Thyroid gland (tissue), 4 donors: ENCODE measurements at regions not wholly inside any gene's neighbourhood (a gene's known extent, or its start where the extent isn't known, plus 50 kb on each side); places are given as distances from the start of the nearest gene placed in this dataset.

Experiments
- DNase-seq, 2 donors: peaks; one replicate each; pipeline ENCODE4 v3.0.0-alpha.2; 2019
- H3K27ac ChIP-seq, 3 donors: fragments of 200-600 bp; sonication (generic); 1 replicate in 2 of 3; 2 replicates in 1 of 3; pipeline ENCODE4 v1.5.1; 2016 to 2019; ENCODE audit warnings: mild to moderate bottlenecking in 1 of 3, moderate library complexity in 1 of 3
- H3K27me3 ChIP-seq: fragments of 200-600 bp; sonication (generic); one replicate; pipeline ENCODE4 v1.5.1; 2019
- H3K36me3 ChIP-seq, 2 donors: fragments of 200-600 bp; sonication (generic); one replicate each; pipeline ENCODE4 v1.5.1; 2016 to 2019
- H3K4me1 ChIP-seq, 2 donors: fragments of 200-600 bp; sonication (generic); one replicate each; pipeline ENCODE4 v1.5.1; 2017 to 2019
- H3K4me3 ChIP-seq, 3 donors: fragments of 200-600 bp; sonication (generic); replicated peaks in 1 of 3; 1 replicate in 2 of 3; 2 replicates in 1 of 3; pipeline ENCODE4 v1.5.1; 2016; ENCODE audit warnings: mild to moderate bottlenecking in 1 of 3
- H3K9me3 ChIP-seq: fragments of 200-600 bp; sonication (generic); one replicate; pipeline ENCODE4 v1.5.1; 2017
- POLR2A ChIP-seq, 2 donors: fragments of 450-650 bp; IDR thresholded peaks; one replicate each; pipeline ENCODE4 v1.6.1; 2017; ENCODE audit warnings: antibody characterized with exemption in 2 of 2, mild to moderate bottlenecking in 2 of 2, moderate library complexity in 1 of 2
- WGBS, 2 donors: methylation state at CpG; one replicate each; pipeline ENCODE4 v1.1.5; 2017; 5-methylcytosine and 5-hydroxymethylcytosine counted together
- intact Hi-C: fragments of 100-400 bp; cut with DNase I; formaldehyde crosslinking; loops from one replicate; pipeline ENCODE4 v1.15.1; 2023
- TF ChIP-seq, protein P1 (sequence below), 6 experiments: fragments of 200-600 bp in 3 of 6; fragments of 450-650 bp in 3 of 6; sonication (generic) in 3 of 6; IDR thresholded peaks; one replicate each; pipeline ENCODE4 v1.5.1; 2016 to 2019; ENCODE audit warnings: antibody characterized with exemption in 6 of 6, mild to moderate bottlenecking in 2 of 6, inconsistent platforms in 1 of 6, moderate library complexity in 1 of 6

DNA sequence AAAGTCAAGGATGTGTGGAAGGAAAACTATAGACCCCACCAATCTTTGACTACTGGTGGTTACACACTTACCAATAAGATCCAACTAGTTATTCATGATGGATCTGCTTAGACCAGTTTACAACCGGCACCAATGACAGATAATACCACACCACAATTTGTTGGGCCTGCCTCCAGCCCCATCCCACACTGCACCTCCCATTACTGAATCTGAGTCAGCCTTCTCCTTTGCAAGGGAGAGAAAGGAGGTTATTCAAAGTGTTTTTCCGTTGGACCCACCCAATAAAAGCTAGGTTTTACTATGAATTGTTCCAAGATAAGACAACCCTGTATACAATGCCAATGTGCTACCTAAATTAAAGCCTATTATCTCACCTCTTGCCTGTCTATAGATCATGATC lies 453.5 kb downstream of the MTRR start:
- WGBS, 2 donors: 80 to 86% methylated on average over 2 of the region's 2 CpGs
- DNase-seq: no peak
- no peaks in the 10 kb centered on the region for H3K9me3 ChIP-seq
- no peak overlapping the region for H3K27ac ChIP-seq
- no peak for TF ChIP-seq POLR2A (IDR thresholded peaks at IDR 0.05)
- TF ChIP-seq, protein P1, sequence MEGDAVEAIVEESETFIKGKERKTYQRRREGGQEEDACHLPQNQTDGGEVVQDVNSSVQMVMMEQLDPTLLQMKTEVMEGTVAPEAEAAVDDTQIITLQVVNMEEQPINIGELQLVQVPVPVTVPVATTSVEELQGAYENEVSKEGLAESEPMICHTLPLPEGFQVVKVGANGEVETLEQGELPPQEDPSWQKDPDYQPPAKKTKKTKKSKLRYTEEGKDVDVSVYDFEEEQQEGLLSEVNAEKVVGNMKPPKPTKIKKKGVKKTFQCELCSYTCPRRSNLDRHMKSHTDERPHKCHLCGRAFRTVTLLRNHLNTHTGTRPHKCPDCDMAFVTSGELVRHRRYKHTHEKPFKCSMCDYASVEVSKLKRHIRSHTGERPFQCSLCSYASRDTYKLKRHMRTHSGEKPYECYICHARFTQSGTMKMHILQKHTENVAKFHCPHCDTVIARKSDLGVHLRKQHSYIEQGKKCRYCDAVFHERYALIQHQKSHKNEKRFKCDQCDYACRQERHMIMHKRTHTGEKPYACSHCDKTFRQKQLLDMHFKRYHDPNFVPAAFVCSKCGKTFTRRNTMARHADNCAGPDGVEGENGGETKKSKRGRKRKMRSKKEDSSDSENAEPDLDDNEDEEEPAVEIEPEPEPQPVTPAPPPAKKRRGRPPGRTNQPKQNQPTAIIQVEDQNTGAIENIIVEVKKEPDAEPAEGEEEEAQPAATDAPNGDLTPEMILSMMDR (IDR thresholded peaks at IDR 0.05): no peak
- no peaks in the 10 kb centered on the region for H3K4me1 ChIP-seq
- intact Hi-C loops: no loop called here
- no peaks in the 10 kb centered on the region for H3K27me3 ChIP-seq
- no peaks in the 10 kb centered on the region for H3K36me3 ChIP-seq
- no peak overlapping the region for H3K4me3 ChIP-seq

DNA sequence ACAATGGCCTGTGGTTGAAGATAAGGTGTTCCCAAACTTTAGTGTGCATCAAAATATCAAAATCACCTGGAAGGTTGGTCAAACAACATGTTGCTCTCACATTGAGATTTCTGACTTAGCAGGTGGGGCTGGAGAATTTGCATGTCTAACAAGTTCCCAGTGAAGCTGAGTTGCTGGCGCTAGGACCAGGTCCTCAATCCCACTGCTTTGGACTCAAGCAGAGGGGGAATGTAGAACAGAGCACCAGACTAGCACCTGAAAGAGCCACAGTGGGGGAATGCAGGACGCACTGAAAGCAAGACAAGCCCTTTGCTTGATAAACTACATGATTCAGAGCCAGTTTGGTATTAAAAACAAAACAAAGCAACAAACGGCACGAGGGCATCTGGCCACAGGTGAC lies 458.1 kb downstream of the MTRR start:
- Histone ChIP-seq H3K4me1 (no peaks in the 10 kb centered on the region), H3K27ac (no peak overlapping the region), H3K9me3 (no peaks in the 10 kb centered on the region), H3K36me3 (no peaks in the 10 kb centered on the region), H3K27me3 (no peaks in the 10 kb centered on the region), H3K4me3 (no peak overlapping the region)
- DNase-seq: no peak
- intact Hi-C loops: no loop called here
- TF ChIP-seq, protein P1 (IDR thresholded peaks at IDR 0.05): no peak
- no peak for TF ChIP-seq POLR2A (IDR thresholded peaks at IDR 0.05)
- WGBS, 2 donors: 68 to 72% methylated on average over 4 of the region's 4 CpGs

DNA sequence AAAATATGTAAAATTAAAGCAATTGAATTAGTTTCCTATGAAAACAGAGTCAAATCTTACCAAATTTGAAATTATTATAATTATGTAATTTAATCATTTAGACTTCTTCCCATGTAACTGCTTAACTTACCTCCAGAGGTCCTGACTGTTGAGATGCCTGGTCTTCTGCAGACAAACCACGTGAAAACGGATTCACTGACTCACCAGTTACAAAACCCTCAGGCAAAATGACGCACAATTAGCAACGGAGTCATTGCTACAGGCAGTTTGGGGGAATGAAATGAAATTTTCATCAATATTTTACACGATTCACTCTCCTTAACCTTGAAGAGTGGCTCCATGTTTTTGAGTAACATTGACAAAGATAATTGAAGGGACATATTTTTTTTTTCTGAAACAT lies 460.8 kb downstream of the MTRR start:
- TF ChIP-seq, protein P1 (IDR thresholded peaks at IDR 0.05): no peak
- no peak for TF ChIP-seq POLR2A (IDR thresholded peaks at IDR 0.05)
- Histone ChIP-seq H3K27ac (no peak overlapping the region), H3K36me3 (no peaks in the 10 kb centered on the region), H3K4me1 (no peaks in the 10 kb centered on the region), H3K9me3 (no peaks in the 10 kb centered on the region), H3K4me3 (no peak overlapping the region), H3K27me3 (no peaks in the 10 kb centered on the region)
- intact Hi-C loops: no loop called here
- WGBS, 2 donors: 89 to 90% methylated on average over 5 of the region's 5 CpGs
- DNase-seq: no peak

DNA sequence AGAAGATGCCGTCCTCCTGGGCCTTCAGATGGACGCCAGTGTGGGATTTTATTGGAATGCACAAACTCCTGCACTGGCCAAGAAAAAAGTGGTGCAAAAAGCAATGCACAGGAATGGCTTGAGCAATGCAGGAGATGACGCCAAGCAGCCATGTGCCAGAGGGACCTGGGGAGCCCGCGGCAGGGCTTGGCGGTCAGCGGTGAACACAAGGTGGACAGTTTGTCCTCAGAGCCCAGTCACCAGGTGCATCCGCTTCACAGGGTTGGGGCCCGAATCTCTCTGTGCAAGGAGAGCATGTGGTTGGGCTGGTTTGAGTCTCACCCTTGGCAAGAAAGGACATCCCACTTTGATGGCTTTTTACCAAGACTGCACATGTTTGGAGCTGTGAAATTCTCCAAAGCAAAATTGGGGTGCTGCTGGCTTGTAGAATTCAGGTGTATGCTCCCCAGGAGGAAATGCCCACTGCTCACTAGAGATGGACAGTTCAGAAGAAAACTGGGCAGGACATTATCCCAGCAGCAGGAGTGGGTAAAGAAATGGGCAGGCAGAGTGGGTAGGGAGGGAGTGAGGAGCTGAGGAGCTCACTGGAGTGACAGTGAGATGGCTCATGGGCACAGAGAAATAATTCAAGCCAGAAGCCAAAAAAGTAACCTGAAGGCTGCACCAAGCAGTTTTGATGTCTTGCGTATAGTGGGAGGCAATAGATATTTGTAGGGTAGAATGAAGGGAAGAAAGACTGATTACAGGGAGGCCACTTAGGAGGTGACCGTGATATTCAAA lies 463.9 kb downstream of the MTRR start:
- Histone ChIP-seq H3K4me3 (no peak overlapping the region), H3K4me1 (no peaks in the 10 kb centered on the region), H3K36me3 (no peaks in the 10 kb centered on the region), H3K27ac (no peak overlapping the region), H3K27me3 (no peaks in the 10 kb centered on the region), H3K9me3 (no peaks in the 10 kb centered on the region)
- TF ChIP-seq, protein P1 (IDR thresholded peaks at IDR 0.05): no peak
- no peak for TF ChIP-seq POLR2A (IDR thresholded peaks at IDR 0.05)
- no peak for DNase-seq
- intact Hi-C loops: no loop called here
- WGBS, 2 donors: 92 to 95% methylated on average over 11 of the region's 11 CpGs

DNA sequence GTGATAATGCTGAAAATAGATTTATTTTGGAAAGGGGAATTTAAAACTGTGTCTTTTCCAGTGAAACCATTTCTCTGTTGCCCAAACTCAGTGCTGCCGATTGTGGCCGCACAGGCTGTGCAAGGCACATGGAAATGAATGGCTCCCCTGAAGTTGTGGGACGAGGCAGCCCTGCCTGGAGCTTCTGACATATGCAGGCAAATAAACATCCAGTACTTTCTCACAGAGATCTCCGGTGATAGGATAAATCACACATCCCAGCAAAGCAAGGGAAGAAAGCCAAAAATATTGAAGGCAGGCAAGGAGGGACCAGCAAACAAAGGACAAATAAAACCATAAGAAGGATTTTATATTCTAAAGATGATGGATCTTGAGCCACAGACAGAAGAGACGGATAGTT lies 464.5 kb downstream of the MTRR start:
- Histone ChIP-seq H3K27me3 (no peaks in the 10 kb centered on the region), H3K4me1 (no peaks in the 10 kb centered on the region), H3K27ac (no peak overlapping the region), H3K9me3 (no peaks in the 10 kb centered on the region), H3K4me3 (no peak overlapping the region), H3K36me3 (no peaks in the 10 kb centered on the region)
- no peak for TF ChIP-seq POLR2A (IDR thresholded peaks at IDR 0.05)
- TF ChIP-seq, protein P1 (IDR thresholded peaks at IDR 0.05): no peak
- WGBS, 2 donors: 76 to 80% methylated on average over 5 of the region's 5 CpGs
- DNase-seq: no peak
- intact Hi-C loops: no loop called here
